ENCODE measurements at regions not wholly inside any gene's neighbourhood (a gene's known extent, or its start where the extent isn't known, plus 50 kb on each side); places are given as distances from the start of the nearest gene placed in this dataset.

DNA sequence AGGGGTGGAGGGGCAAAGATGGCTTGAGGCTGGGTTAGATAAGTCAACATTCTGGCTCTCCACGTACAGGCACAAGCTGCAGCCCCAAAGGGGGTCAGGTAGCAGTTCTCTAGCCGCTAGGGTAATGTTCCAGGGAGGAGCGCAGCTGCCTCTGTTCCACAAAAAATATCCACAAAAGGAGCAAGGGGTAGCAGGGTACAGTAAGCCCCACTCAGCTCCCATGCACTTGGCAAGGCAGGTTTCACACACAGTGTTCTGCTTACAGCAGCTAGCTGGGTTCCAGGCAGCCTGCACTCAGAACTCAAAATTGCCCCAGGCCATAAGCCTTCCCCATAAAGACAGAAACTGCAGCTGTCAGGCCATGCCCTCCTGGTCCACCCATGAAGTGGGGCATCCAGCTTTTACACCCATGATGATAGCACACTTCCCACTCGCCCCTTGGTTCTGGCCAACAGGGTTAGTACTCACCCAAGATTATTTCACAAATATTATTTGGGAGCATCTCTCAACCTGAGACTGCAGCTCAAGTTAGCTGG lies 130.0 kb downstream of the CYSLTR2 start:
- TF ChIP-seq GATA2 (IDR thresholded peaks at IDR 0.05; ENCODE audit: low read depth, low read length) (no peak), GATA3 (IDR thresholded peaks at IDR 0.05; ENCODE audit: low read depth, low read length) (no peak)
